ENCODE measurements at regions not wholly inside any gene's neighbourhood (a gene's known extent, or its start where the extent isn't known, plus 50 kb on each side); places are given as distances from the start of the nearest gene placed in this dataset.

DNA sequence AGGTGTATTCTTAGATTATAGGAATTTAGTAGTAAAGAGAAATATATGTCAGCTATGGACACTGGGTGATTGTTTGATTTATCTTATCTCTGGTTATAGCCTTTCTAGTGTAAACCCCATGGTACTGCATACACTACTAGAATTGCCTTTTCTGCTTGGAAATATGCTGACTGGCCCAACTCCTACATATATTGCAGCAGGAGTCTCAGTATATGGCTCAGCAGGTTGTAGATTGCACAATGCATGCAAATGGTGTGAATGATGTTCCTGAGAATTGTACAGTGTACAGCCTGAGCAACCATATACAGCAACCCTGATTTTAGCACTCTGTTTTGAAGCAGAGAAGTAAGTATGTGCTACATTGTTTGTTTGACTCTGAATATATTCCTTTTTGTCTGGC, 153.4 kb upstream of the NPY start:
- TF ChIP-seq POLR2A (IDR thresholded peaks at IDR 0.05; ENCODE audit: low read depth, low read length): no peak
- DNase-seq (ENCODE audit: insufficient read length, low spot score): no peak
- no peak for FAIRE-seq

GRCh38 chr7:24133691-24134090, 150.3 kb upstream of the NPY start:
- FAIRE-seq: no peak
- no peak for TF ChIP-seq POLR2A (IDR thresholded peaks at IDR 0.05; ENCODE audit: low read depth, low read length)

GRCh38 chr7:24134535-24134934, 149.5 kb upstream of the NPY start:
- DNase-seq (ENCODE audit: insufficient read length, low spot score) (no peak), FAIRE-seq (no peak)
- no peak for TF ChIP-seq POLR2A (IDR thresholded peaks at IDR 0.05; ENCODE audit: low read depth, low read length)

More at GRCh38 chr7:24133691-24134090, 150.3 kb upstream of the NPY start:
- no peak for DNase-seq (ENCODE audit: insufficient read length, low spot score)

- no peak for TF ChIP-seq POLR2A (IDR thresholded peaks at IDR 0.05; ENCODE audit: low read depth, low read length)
- DNase-seq (ENCODE audit: insufficient read length, low spot score): no peak
- FAIRE-seq: no peak
Measured at GRCh38 chr7:24135003-24135817, 148.8 kb upstream of the NPY start.

DNA sequence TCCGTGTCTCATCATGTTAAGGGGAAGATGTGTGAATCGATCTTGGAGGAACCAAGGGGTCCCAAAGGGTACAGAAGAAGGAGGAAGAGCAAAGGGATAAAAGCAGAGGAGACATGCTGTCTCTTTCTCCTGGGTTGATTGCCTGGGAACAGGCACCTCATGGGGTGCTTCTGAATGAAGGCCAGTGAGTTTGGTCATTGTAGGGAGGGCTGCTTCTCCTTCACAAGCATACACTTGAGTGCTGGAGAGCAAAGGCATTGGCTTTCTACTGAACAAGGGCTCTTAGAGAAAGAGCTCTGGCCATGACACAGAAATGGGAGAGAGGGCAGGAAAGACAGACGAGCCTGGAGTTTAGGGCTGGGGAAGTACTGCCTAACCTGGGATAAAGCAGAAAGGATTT, 146.7 kb upstream of the NPY start:
- TF ChIP-seq POLR2A (IDR thresholded peaks at IDR 0.05; ENCODE audit: low read depth, low read length): no peak
- FAIRE-seq (no peak), DNase-seq (ENCODE audit: insufficient read length, low spot score) (no peak)

- DNase-seq (ENCODE audit: insufficient read length, low spot score) (no peak), FAIRE-seq (no peak)
- TF ChIP-seq POLR2A (IDR thresholded peaks at IDR 0.05; ENCODE audit: low read depth, low read length): no peak
Measured at GRCh38 chr7:24138343-24138742, 145.6 kb upstream of the NPY start.

DNA sequence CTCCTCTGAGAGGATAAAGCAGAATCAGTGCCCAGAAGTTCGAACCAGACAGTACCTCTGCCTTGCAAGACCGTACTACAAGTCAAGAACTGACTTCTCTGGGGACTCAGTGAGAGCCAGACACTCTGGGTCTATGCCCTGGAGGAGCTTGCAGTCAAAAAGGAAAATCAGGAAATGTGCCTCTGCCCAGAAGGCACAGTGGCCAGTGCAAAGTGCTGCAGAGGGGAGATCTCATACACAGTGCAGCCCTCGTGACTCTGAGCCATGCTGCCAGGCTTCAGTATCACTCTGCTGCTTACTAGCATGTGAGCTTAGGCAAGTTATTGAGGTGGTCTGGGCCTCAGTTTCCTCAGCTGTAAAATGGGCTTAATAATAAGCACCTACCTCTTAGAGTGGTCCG, 144.0 kb upstream of the NPY start:
- FAIRE-seq: no peak
- TF ChIP-seq POLR2A (IDR thresholded peaks at IDR 0.05; ENCODE audit: low read depth, low read length): no peak
- DNase-seq (ENCODE audit: insufficient read length, low spot score): no peak

DNA sequence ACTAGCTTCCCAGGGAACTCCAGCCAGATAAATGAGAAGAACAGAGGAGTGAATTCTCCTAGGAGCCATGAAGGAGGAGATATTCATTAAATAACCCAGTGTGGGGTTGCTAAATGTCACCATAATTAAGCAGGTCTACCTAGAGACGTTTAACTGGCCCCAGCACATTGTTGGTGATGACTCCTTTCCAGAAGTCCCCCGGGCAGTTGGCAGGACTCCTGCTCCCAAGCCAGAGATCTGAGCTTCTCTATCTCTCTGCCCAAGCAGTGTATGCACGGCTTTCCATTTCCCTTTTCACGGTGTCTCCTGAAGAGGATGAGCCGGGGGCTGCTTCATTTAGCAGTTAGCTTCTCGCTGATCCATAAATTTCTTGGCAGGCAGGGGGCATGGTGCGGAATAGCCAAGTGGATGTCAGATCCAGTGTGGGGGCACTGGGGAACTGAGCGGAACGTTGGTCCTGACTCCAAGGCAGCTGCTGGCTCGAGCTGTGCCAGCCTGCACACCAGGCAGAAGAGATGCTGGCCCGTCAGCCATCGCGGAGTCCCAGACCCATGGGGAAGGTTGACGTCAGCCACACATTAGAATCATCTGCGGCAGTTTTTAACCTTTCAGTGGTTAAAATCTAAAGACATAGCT, 142.0 kb upstream of the NPY start:
- no peak for TF ChIP-seq POLR2A (IDR thresholded peaks at IDR 0.05; ENCODE audit: low read depth, low read length)
- FAIRE-seq: no peak
- no peak for DNase-seq (ENCODE audit: insufficient read length, low spot score)

- TF ChIP-seq POLR2A (IDR thresholded peaks at IDR 0.05; ENCODE audit: low read depth, low read length): no peak
- DNase-seq (ENCODE audit: insufficient read length, low spot score) (no peak), FAIRE-seq (no peak)
Measured at GRCh38 chr7:24143547-24143946, 140.4 kb upstream of the NPY start.

DNA sequence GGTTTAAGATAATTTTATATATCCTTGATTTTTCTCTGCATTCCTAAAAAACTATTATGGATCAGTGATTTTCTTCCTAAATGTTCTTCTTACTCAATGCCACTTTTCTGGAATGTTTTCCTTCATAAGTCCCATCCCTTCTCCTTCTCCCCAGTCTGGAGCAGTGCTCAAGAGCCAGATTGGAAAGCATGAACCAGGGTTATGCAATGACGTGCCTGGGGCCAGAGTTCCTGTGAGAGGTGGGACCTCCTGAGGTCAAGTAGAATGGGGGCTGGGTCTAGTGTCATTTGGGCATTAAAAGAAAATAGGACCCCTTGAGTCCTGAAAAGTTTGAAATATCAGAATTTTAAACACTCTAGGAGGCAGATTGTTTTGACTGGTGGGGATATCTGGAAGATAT, 132.0 kb upstream of the NPY start:
- FAIRE-seq (no peak), DNase-seq (ENCODE audit: insufficient read length, low spot score) (no peak)
- TF ChIP-seq POLR2A (IDR thresholded peaks at IDR 0.05; ENCODE audit: low read depth, low read length): no peak

DNA sequence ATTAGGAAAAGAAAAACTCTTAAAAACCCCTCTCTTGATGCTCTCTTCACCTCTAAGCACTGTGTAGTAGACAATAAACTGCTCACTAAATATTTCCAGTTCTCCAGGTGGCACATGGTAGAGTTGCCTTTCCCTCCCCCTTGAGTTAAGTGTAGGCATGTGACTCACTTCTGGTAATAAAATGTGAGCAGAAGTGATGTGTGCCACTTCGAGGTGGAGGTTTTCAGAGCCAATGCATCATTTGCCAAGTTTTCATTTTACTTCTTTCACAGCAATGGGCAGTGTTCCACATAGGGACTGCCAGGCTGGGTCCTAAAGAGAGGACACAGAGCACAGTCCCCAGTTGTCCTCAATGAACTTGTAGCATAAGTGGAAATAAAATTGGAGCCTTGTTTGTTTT, 131.6 kb upstream of the NPY start:
- FAIRE-seq (no peak), DNase-seq (ENCODE audit: insufficient read length, low spot score) (no peak)
- no peak for TF ChIP-seq POLR2A (IDR thresholded peaks at IDR 0.05; ENCODE audit: low read depth, low read length)

GRCh38 chr7:24152877-24153472, 131.0 kb upstream of the NPY start:
- TF ChIP-seq POLR2A (IDR thresholded peaks at IDR 0.05; ENCODE audit: low read depth, low read length): no peak
- DNase-seq (ENCODE audit: insufficient read length, low spot score) (no peak), FAIRE-seq (no peak)

DNA sequence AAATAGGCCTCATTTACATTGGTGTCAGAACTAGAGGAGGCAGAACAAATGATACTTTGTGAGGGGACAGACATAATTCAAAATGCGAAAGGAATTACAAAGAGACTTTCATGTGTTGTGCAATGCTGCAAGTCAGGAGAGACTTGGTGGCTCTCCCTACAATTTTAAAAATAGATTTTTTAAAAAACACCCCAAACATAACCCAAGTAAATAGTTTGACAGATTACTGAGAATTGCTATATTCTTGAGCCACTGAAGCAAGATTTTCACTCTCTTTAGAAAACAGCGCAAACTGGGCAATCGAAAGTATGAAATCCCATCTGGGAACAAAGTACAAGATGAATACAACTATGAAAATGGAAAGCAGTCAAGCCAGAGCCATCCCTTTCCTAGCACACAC, 126.3 kb upstream of the NPY start:
- DNase-seq (ENCODE audit: insufficient read length, low spot score) (no peak), FAIRE-seq (no peak)
- TF ChIP-seq POLR2A (IDR thresholded peaks at IDR 0.05; ENCODE audit: low read depth, low read length): no peak

- no peak for TF ChIP-seq POLR2A (IDR thresholded peaks at IDR 0.05; ENCODE audit: low read depth, low read length)
- FAIRE-seq: no peak
- no peak for DNase-seq (ENCODE audit: insufficient read length, low spot score)
Measured at GRCh38 chr7:24158975-24159374, 125.0 kb upstream of the NPY start.

- FAIRE-seq: no peak
- no peak for DNase-seq (ENCODE audit: insufficient read length, low spot score)
- TF ChIP-seq POLR2A (IDR thresholded peaks at IDR 0.05; ENCODE audit: low read depth, low read length): no peak
Measured at GRCh38 chr7:24164401-24164800, 119.6 kb upstream of the NPY start.

Data from H54 (cell line).